ENCODE measurements at regions not wholly inside any gene's neighbourhood (a gene's known extent, or its start where the extent isn't known, plus 50 kb on each side); places are given as distances from the start of the nearest gene placed in this dataset.
A peak's percentile ranks its signal among the peaks of the same experiment; 100 is the strongest.

GRCh38 chr2:209102319-209102718 is 321.5 kb upstream of the MAP2 start:
- Histone ChIP-seq H3K27ac (no peak overlapping the region), H4K20me1 (ENCODE audit: insufficient read depth, poor library complexity, severe bottlenecking) (no peaks in the 10 kb centered on the region), H3K4me3 (no peak overlapping the region), H3K36me3 (replicated peaks; ENCODE audit: insufficient read depth, low read depth) (no peaks in the 10 kb centered on the region), H3K4me2 (no peak overlapping the region), H3K9me2 (replicated peaks; ENCODE audit: insufficient read depth) (no peaks in the 10 kb centered on the region), H3K27me3 (no peaks in the 10 kb centered on the region), H3K79me2 (no peaks in the 10 kb centered on the region), H3K9me3 (ENCODE audit: low read depth) (no peaks in the 10 kb centered on the region), H3K4me1 (ENCODE audit: insufficient read depth) (no peaks in the 10 kb centered on the region), H2AFZ (no peak overlapping the region)
- no peak for TF ChIP-seq CTCF (IDR thresholded peaks at IDR 0.05; ENCODE audit: poor library complexity)
- no peak for TF ChIP-seq EZH2phosphoT487 (IDR thresholded peaks at IDR 0.05; ENCODE audit: low read depth, severe bottlenecking, unreplicated experiment)
- no peak for TF ChIP-seq EZH2 (IDR thresholded peaks at IDR 0.05; ENCODE audit: borderline replicate concordance)
- 78% methylated on average over 2 of the region's 2 CpGs for WGBS (ENCODE audit: low lambda C conversion rate, missing lambda C conversion rate)
- DNase-seq (ENCODE audit: low spot score) = no peak

DNA sequence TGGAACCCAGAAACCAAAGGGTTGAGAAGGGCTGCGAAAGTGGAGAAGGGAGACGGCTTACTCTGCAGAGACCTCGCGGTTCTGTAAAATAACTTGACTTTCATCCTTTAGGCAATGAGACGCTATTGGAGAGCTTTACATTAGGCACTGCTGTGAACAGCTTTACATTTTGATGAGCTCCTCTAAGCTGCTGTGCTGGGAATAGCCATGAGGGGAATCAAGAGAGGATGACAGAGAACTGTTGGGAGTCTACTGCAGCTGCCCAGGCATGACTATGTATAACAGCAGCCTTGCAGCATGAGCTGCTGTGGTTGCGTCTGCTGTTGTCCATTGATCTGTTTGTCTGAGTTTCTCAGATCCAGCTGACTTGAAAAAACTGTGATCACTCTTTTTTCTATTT is 310.8 kb upstream of the MAP2 start:
- peak; percentile 4 for DNase-seq (ENCODE audit: low spot score)
- no peaks in the 10 kb centered on the region for H3K4me1 ChIP-seq (ENCODE audit: insufficient read depth)
- H3K27ac ChIP-seq = no peak overlapping the region
- H4K20me1 ChIP-seq (ENCODE audit: insufficient read depth, poor library complexity, severe bottlenecking) = no peaks in the 10 kb centered on the region
- no peaks in the 10 kb centered on the region for H3K36me3 ChIP-seq (replicated peaks; ENCODE audit: insufficient read depth, low read depth)
- TF ChIP-seq EZH2phosphoT487 (IDR thresholded peaks at IDR 0.05; ENCODE audit: low read depth, severe bottlenecking, unreplicated experiment) (no peak), EZH2 (IDR thresholded peaks at IDR 0.05; ENCODE audit: borderline replicate concordance) (no peak), CTCF (IDR thresholded peaks at IDR 0.05; ENCODE audit: poor library complexity) (no peak)
- no peak overlapping the region for H2AFZ ChIP-seq
- H3K4me2 ChIP-seq = no peak overlapping the region
- H3K79me2 ChIP-seq = no peaks in the 10 kb centered on the region
- no peaks in the 10 kb centered on the region for H3K9me3 ChIP-seq (ENCODE audit: low read depth)
- WGBS (ENCODE audit: low lambda C conversion rate, missing lambda C conversion rate) = 70% methylated on average over 6 of the region's 6 CpGs
- H3K4me3 ChIP-seq = no peak overlapping the region
- no peaks in the 10 kb centered on the region for H3K27me3 ChIP-seq
- H3K9me2 ChIP-seq (replicated peaks; ENCODE audit: insufficient read depth) = no peaks in the 10 kb centered on the region

DNA sequence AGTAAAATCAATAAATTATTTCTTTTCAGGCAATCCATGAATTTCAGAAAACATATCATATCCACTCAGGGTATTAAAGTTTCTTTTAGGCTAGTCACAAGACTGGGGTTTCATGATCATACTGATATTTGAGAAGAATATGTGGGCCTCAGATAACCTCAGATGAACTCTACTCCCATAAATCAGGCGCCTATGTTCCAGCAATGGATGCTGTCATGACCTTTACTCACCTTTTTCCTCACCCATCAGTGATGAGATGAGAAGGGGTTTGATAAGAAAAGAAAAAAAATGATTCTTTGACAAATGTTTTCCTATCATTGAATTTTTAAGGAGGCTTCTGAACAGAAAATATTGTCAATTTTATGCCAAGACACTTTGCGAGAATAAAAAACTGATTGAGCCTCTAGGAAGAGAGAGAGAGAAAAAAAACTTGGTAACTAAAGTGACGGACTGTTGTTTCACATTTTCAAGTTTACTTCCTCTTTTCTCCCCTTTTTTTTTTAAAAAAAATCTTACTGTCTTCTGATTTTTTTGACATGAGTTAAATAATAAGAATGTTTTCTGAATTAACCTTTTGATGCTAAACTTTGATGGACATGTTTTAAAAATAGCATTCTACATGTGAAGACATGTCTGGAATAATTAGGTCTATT is 309.1 kb upstream of the MAP2 start:
- WGBS (ENCODE audit: low lambda C conversion rate, missing lambda C conversion rate) = 95% methylated on average over 3 of the region's 3 CpGs

More for the DNA sequence above, 309.1 kb upstream of the MAP2 start:
- H3K4me3 ChIP-seq = no peak overlapping the region
- H3K36me3 ChIP-seq (replicated peaks; ENCODE audit: insufficient read depth, low read depth) = no peaks in the 10 kb centered on the region
- no peaks in the 10 kb centered on the region for H3K27me3 ChIP-seq
- H2AFZ ChIP-seq = no peak overlapping the region
- no peak overlapping the region for H3K4me2 ChIP-seq
- H3K9me2 ChIP-seq (replicated peaks; ENCODE audit: insufficient read depth) = no peaks in the 10 kb centered on the region
- H3K4me1 ChIP-seq (ENCODE audit: insufficient read depth) = no peaks in the 10 kb centered on the region
- no peaks in the 10 kb centered on the region for H3K79me2 ChIP-seq
- DNase-seq (ENCODE audit: low spot score) = no peak
- H3K9me3 ChIP-seq (ENCODE audit: low read depth) = no peaks in the 10 kb centered on the region
- TF ChIP-seq EZH2phosphoT487 (IDR thresholded peaks at IDR 0.05; ENCODE audit: low read depth, severe bottlenecking, unreplicated experiment) (no peak), CTCF (IDR thresholded peaks at IDR 0.05; ENCODE audit: poor library complexity) (no peak), EZH2 (IDR thresholded peaks at IDR 0.05; ENCODE audit: borderline replicate concordance) (no peak)
- no peak overlapping the region for H3K27ac ChIP-seq
- H4K20me1 ChIP-seq (ENCODE audit: insufficient read depth, poor library complexity, severe bottlenecking) = no peaks in the 10 kb centered on the region
